ENCODE measurements at regions not wholly inside any gene's neighbourhood (a gene's known extent, or its start where the extent isn't known, plus 50 kb on each side); places are given as distances from the start of the nearest gene placed in this dataset.

- peaks cover 4% of the 10 kb centered on the region for H3K4me1 ChIP-seq (ENCODE audit: control insufficient read depth, insufficient read depth, low read length, poor library complexity, severe bottlenecking)
Measured at GRCh38 chr3:13202744-13203397, 129.6 kb upstream of the IQSEC1 start.

DNA sequence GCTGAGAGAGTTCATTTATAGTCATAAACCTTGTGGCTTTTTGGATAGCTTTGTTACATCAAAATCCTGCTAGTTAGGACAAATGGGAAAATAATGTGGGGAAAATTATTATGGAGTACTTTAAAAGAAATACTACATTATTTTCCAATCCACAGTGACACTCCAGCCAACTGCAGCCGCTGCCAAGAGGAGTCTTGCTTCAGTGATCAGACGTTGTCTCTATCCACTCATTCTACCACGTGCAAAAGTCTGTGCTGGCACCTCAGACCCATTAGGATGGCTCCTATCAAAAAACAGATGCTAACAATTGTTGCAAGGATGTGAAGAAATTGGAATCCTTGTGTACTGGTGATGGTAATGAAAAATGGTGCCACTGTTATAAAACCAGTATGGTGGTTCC is 128.6 kb upstream of the IQSEC1 start:
- peaks cover 5% of the 10 kb centered on the region for H3K27me3 ChIP-seq (replicated peaks; ENCODE audit: control insufficient read depth, insufficient read depth, low read length, poor library complexity, severe bottlenecking)
- DNase-seq = no peak
- no peaks in the 10 kb centered on the region for H3K9me3 ChIP-seq (ENCODE audit: control insufficient read depth, low read length)
- peaks cover 4% of the 10 kb centered on the region for H3K4me1 ChIP-seq (ENCODE audit: control insufficient read depth, insufficient read depth, low read length, poor library complexity, severe bottlenecking)
- no peaks in the 10 kb centered on the region for H3K36me3 ChIP-seq (ENCODE audit: control insufficient read depth, insufficient read depth, low read length)
- no peak overlapping the region for H3K4me3 ChIP-seq (ENCODE audit: insufficient read depth, low read depth, low read length, poor library complexity, severe bottlenecking)
- no peak overlapping the region for H3K27ac ChIP-seq (ENCODE audit: insufficient read depth, low read length, poor library complexity, severe bottlenecking)

More at GRCh38 chr3:13202744-13203397, 129.6 kb upstream of the IQSEC1 start:
- no peaks in the 10 kb centered on the region for H3K36me3 ChIP-seq (ENCODE audit: control insufficient read depth, insufficient read depth, low read length)
- peaks cover 5% of the 10 kb centered on the region for H3K27me3 ChIP-seq (replicated peaks; ENCODE audit: control insufficient read depth, insufficient read depth, low read length, poor library complexity, severe bottlenecking)
- no peak overlapping the region for H3K4me3 ChIP-seq (ENCODE audit: insufficient read depth, low read depth, low read length, poor library complexity, severe bottlenecking)
- H3K27ac ChIP-seq (ENCODE audit: insufficient read depth, low read length, poor library complexity, severe bottlenecking) = no peak overlapping the region
- DNase-seq = no peak
- H3K9me3 ChIP-seq (ENCODE audit: control insufficient read depth, low read length) = no peaks in the 10 kb centered on the region

DNA sequence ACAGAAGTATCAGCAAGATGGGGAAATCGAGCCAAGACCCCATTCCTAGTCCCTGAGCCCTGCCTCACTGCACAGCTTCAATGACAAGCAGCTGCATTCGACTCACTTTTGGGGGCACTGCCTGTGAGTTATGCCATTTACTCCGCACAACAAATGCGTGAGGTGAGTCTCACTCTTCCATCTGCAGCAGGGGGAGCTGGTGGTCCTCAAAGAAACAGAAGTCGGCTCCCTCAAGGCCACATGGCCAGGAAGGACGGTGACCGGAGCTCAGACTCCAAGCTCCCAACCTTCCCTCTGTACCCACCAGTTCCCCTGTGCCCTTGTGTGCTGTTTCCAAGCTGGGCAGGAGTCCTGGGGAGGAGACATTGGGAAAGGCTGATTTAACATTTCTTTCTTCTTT is 127.7 kb upstream of the IQSEC1 start:
- no peak overlapping the region for H3K4me3 ChIP-seq (ENCODE audit: insufficient read depth, low read depth, low read length, poor library complexity, severe bottlenecking)
- H3K27me3 ChIP-seq (replicated peaks; ENCODE audit: control insufficient read depth, insufficient read depth, low read length, poor library complexity, severe bottlenecking) = peaks cover 5% of the 10 kb centered on the region
- peaks cover 6% of the 10 kb centered on the region for H3K4me1 ChIP-seq (ENCODE audit: control insufficient read depth, insufficient read depth, low read length, poor library complexity, severe bottlenecking)
- no peak for DNase-seq
- no peak overlapping the region for H3K27ac ChIP-seq (ENCODE audit: insufficient read depth, low read length, poor library complexity, severe bottlenecking)
- no peaks in the 10 kb centered on the region for H3K36me3 ChIP-seq (ENCODE audit: control insufficient read depth, insufficient read depth, low read length)
- no peaks in the 10 kb centered on the region for H3K9me3 ChIP-seq (ENCODE audit: control insufficient read depth, low read length)

- H3K4me3 ChIP-seq (ENCODE audit: insufficient read depth, low read depth, low read length, poor library complexity, severe bottlenecking) = no peak overlapping the region
- H3K27me3 ChIP-seq (replicated peaks; ENCODE audit: control insufficient read depth, insufficient read depth, low read length, poor library complexity, severe bottlenecking) = peaks cover 5% of the 10 kb centered on the region
- H3K27ac ChIP-seq (ENCODE audit: insufficient read depth, low read length, poor library complexity, severe bottlenecking) = no peak overlapping the region
- DNase-seq = no peak
- H3K4me1 ChIP-seq (ENCODE audit: control insufficient read depth, insufficient read depth, low read length, poor library complexity, severe bottlenecking) = peaks cover 8% of the 10 kb centered on the region
- no peaks in the 10 kb centered on the region for H3K36me3 ChIP-seq (ENCODE audit: control insufficient read depth, insufficient read depth, low read length)
- no peaks in the 10 kb centered on the region for H3K9me3 ChIP-seq (ENCODE audit: control insufficient read depth, low read length)
Measured at GRCh38 chr3:13200465-13200864, 127.2 kb upstream of the IQSEC1 start.

DNA sequence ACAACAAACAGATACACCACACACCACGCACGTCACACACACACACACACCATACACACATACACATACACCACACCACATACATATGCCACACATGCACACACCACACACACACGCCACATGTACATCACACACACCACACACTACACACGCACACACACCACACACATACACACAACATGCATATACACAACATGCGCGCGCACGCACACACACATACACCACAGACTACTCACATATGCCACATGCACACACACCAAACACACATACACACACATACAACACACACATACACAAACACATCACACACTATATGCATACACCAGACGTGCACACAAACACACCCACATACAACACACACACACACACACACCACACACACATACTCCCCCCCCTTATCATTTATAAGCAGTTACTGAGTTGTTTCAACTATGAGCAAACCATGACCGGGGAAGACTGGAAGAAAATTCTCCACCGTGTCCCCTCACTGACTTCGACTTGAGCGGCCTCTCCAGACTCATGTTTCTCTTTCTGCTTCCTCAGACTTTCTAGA is 126.7 kb upstream of the IQSEC1 start:
- Histone ChIP-seq H3K27me3 (replicated peaks; ENCODE audit: control insufficient read depth, insufficient read depth, low read length, poor library complexity, severe bottlenecking) (peaks cover 5% of the 10 kb centered on the region), H3K27ac (ENCODE audit: insufficient read depth, low read length, poor library complexity, severe bottlenecking) (no peak overlapping the region), H3K36me3 (ENCODE audit: control insufficient read depth, insufficient read depth, low read length) (no peaks in the 10 kb centered on the region), H3K4me1 (ENCODE audit: control insufficient read depth, insufficient read depth, low read length, poor library complexity, severe bottlenecking) (peaks cover 8% of the 10 kb centered on the region), H3K4me3 (ENCODE audit: insufficient read depth, low read depth, low read length, poor library complexity, severe bottlenecking) (no peak overlapping the region), H3K9me3 (ENCODE audit: control insufficient read depth, low read length) (no peaks in the 10 kb centered on the region)
- DNase-seq = no peak

DNA sequence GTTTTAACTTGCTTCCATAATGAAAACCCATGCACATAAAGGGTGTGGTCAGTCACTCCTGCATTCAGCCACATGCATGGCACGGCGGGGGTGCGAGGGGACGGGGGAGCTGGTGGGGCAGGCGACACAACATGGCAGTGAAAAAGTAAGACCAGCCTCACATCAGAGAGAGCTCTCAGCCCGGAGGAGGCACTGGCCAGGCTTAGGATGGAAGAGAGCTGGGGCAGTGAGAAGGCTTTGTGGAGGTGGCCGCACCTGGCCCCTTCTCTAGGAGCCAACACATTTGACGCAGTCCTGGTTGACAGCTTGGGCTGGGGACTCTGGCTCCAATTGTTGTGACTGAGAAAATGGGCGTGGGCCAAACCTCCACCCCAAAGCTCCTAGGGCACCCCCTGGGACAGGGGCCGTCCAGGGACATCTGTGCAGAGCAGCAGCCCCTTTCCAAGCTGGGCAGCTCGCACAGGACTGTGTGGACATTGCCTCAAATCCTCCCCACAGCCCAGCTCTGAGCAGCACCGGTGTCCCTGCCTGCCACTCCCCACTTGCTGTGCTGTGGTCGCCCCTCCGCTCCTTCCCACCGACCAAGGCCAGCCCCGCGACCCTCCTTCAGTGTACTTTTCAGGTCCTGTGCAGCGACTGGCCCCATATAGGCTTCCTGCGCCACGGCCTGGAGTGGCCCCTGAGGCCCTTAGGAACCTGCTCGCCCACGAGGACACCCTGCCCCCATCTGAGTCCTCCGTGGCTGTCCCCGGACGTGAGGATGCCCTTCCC is 126.0 kb upstream of the IQSEC1 start:
- Histone ChIP-seq H3K36me3 (ENCODE audit: control insufficient read depth, insufficient read depth, low read length) (no peaks in the 10 kb centered on the region), H3K9me3 (ENCODE audit: control insufficient read depth, low read length) (no peaks in the 10 kb centered on the region), H3K4me1 (ENCODE audit: control insufficient read depth, insufficient read depth, low read length, poor library complexity, severe bottlenecking) (peaks cover 4% of the 10 kb centered on the region), H3K27me3 (replicated peaks; ENCODE audit: control insufficient read depth, insufficient read depth, low read length, poor library complexity, severe bottlenecking) (peaks cover 3% of the 10 kb centered on the region), H3K27ac (ENCODE audit: insufficient read depth, low read length, poor library complexity, severe bottlenecking) (no peak overlapping the region), H3K4me3 (ENCODE audit: insufficient read depth, low read depth, low read length, poor library complexity, severe bottlenecking) (no peak overlapping the region)
- no peak for DNase-seq

DNA sequence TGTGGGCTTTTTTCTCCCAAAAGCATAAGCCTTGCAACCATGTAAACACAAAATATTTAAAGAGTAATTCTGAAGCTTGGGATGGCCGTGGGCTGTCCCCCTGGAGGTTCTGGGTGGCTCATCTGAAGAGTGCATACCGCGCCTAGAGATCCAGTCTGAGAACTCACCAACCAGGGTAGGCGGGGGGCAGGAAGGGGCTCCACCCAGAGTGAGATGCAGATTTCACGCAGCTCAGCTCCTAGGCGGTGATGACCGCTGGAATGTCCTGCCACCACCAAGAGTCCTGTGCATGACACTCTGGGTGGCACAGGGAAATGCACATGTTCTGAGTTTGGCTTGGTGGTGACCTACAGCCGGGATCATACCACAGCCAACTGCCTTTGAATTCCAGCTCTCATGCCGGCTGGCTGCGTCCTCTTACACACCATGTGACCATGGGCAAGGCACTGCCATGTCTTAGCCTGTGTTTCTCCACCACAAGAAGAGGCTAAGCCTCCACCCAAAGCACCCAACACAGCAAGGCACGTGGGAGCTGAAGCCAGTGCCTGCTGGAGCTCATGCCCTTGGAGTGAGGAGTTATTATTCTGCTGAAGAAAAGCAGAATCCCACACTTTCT is 125.1 kb upstream of the IQSEC1 start:
- H3K36me3 ChIP-seq (ENCODE audit: control insufficient read depth, insufficient read depth, low read length) = no peaks in the 10 kb centered on the region
- H3K4me1 ChIP-seq (ENCODE audit: control insufficient read depth, insufficient read depth, low read length, poor library complexity, severe bottlenecking) = peaks cover 4% of the 10 kb centered on the region
- no peaks in the 10 kb centered on the region for H3K9me3 ChIP-seq (ENCODE audit: control insufficient read depth, low read length)
- H3K27ac ChIP-seq (ENCODE audit: insufficient read depth, low read length, poor library complexity, severe bottlenecking) = no peak overlapping the region
- DNase-seq = no peak
- no peaks in the 10 kb centered on the region for H3K27me3 ChIP-seq (replicated peaks; ENCODE audit: control insufficient read depth, insufficient read depth, low read length, poor library complexity, severe bottlenecking)
- H3K4me3 ChIP-seq (ENCODE audit: insufficient read depth, low read depth, low read length, poor library complexity, severe bottlenecking) = no peak overlapping the region

DNA sequence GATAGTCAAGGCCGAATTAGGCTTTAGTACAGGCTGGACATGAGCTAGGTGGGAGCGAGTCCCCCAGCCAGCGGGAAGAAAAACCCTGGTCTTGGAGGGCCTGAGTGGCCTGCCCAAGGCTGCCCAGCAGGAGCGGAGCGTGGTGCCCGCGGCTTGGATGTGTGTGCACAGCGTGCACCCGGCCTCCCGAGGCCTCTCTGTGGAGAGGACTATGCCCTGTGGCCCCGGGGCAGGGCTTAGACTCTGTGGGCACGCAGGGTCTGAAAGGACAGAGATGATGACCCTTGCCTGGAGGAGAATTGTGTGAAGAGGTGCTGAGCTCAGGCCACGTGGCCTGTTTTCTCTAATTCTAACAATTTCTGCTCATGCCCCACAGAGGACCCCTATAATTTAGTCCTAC is 124.6 kb upstream of the IQSEC1 start:
- no peak overlapping the region for H3K27ac ChIP-seq (ENCODE audit: insufficient read depth, low read length, poor library complexity, severe bottlenecking)

DNA sequence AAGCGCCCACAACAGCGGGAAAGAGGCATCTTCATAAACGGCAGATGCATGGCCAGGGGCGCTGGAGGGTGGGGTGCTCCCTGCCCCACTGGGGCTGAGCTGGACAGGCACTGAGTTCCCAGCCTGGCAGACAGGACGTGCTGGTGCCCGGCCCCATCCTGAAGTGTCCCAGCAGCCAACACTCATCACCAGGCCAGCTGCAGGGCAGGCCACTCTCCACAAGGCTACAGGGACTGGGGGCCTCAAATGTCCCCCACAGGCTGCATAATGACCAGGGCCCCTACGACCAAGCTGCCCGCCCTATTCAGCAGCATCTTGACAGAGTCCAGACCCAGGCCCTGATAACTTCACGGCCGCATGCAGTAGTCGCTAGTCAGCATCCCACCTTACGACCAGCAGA is 124.1 kb upstream of the IQSEC1 start:
- H3K36me3 ChIP-seq (ENCODE audit: control insufficient read depth, insufficient read depth, low read length) = no peaks in the 10 kb centered on the region
- no peak for DNase-seq
- peaks cover 4% of the 10 kb centered on the region for H3K4me1 ChIP-seq (ENCODE audit: control insufficient read depth, insufficient read depth, low read length, poor library complexity, severe bottlenecking)
- no peaks in the 10 kb centered on the region for H3K27me3 ChIP-seq (replicated peaks; ENCODE audit: control insufficient read depth, insufficient read depth, low read length, poor library complexity, severe bottlenecking)
- H3K27ac ChIP-seq (ENCODE audit: insufficient read depth, low read length, poor library complexity, severe bottlenecking) = no peak overlapping the region
- H3K4me3 ChIP-seq (ENCODE audit: insufficient read depth, low read depth, low read length, poor library complexity, severe bottlenecking) = no peak overlapping the region
- no peaks in the 10 kb centered on the region for H3K9me3 ChIP-seq (ENCODE audit: control insufficient read depth, low read length)

More for the DNA sequence above, 124.6 kb upstream of the IQSEC1 start:
- Histone ChIP-seq H3K9me3 (ENCODE audit: control insufficient read depth, low read length) (no peaks in the 10 kb centered on the region), H3K27me3 (replicated peaks; ENCODE audit: control insufficient read depth, insufficient read depth, low read length, poor library complexity, severe bottlenecking) (no peaks in the 10 kb centered on the region), H3K4me3 (ENCODE audit: insufficient read depth, low read depth, low read length, poor library complexity, severe bottlenecking) (no peak overlapping the region), H3K4me1 (ENCODE audit: control insufficient read depth, insufficient read depth, low read length, poor library complexity, severe bottlenecking) (peaks cover 4% of the 10 kb centered on the region), H3K36me3 (ENCODE audit: control insufficient read depth, insufficient read depth, low read length) (no peaks in the 10 kb centered on the region)
- no peak for DNase-seq

GRCh38 chr3:13195374-13195773 is 122.1 kb upstream of the IQSEC1 start:
- no peak for DNase-seq
- H3K27me3 ChIP-seq (replicated peaks; ENCODE audit: control insufficient read depth, insufficient read depth, low read length, poor library complexity, severe bottlenecking) = no peaks in the 10 kb centered on the region
- H3K4me3 ChIP-seq (ENCODE audit: insufficient read depth, low read depth, low read length, poor library complexity, severe bottlenecking) = no peak overlapping the region
- no peaks in the 10 kb centered on the region for H3K36me3 ChIP-seq (ENCODE audit: control insufficient read depth, insufficient read depth, low read length)
- peaks cover 4% of the 10 kb centered on the region for H3K4me1 ChIP-seq (ENCODE audit: control insufficient read depth, insufficient read depth, low read length, poor library complexity, severe bottlenecking)
- H3K9me3 ChIP-seq (ENCODE audit: control insufficient read depth, low read length) = no peaks in the 10 kb centered on the region
- H3K27ac ChIP-seq (ENCODE audit: insufficient read depth, low read length, poor library complexity, severe bottlenecking) = no peak overlapping the region
